ENCODE measurements at regions not wholly inside any gene's neighbourhood (a gene's known extent, or its start where the extent isn't known, plus 50 kb on each side); places are given as distances from the start of the nearest gene placed in this dataset.

DNA sequence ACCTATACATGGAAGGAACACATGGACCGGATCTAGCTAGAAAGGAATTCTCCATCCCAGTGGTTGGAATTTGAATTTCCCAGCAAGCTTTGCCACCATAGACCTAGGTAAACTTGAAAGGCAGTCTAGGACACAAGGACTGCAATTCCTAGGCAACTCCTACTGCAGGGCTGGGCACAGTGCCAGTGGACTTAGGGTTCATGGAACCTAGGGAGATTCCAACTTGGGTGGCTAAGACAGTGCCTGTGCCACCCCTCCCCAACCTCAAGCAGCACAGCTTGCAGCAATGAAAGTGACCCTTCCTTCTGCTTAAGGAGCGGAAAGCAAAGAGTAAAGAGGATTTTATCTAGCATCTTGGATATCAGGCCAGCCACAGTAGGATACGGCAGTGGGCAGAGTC, 663.3 kb downstream of the ELAVL2 start:
- no peak for DNase-seq (ENCODE audit: low spot score)
- no peaks in the 10 kb centered on the region for H3K9me3 ChIP-seq
- no peaks in the 10 kb centered on the region for H3K36me3 ChIP-seq
- no peak for TF ChIP-seq CTCF (IDR thresholded peaks at IDR 0.05)
- no peak overlapping the region for H3K4me3 ChIP-seq
- no peaks in the 10 kb centered on the region for H3K4me1 ChIP-seq (ENCODE audit: control insufficient read depth in 1 of 2, low read depth in 2 of 2)
- H3K27me3 ChIP-seq (replicated peaks; ENCODE audit: insufficient read depth): no peaks in the 10 kb centered on the region
- H3K27ac ChIP-seq: no peak overlapping the region
- ATAC-seq (ENCODE audit: insufficient number of reproducible peaks, low FRiP score, low read depth): no peak

GRCh38 chr9:23171479-23171878, 654.6 kb downstream of the ELAVL2 start:
- H3K4me3 ChIP-seq: no peak overlapping the region
- no peak for TF ChIP-seq CTCF (IDR thresholded peaks at IDR 0.05)
- no peak overlapping the region for H3K27ac ChIP-seq
- H3K27me3 ChIP-seq (replicated peaks; ENCODE audit: insufficient read depth): no peaks in the 10 kb centered on the region
- no peaks in the 10 kb centered on the region for H3K4me1 ChIP-seq (ENCODE audit: control insufficient read depth in 1 of 2, low read depth in 2 of 2)
- no peaks in the 10 kb centered on the region for H3K9me3 ChIP-seq
- no peaks in the 10 kb centered on the region for H3K36me3 ChIP-seq
- ATAC-seq (ENCODE audit: insufficient number of reproducible peaks, low FRiP score, low read depth) (no peak), DNase-seq (ENCODE audit: low spot score) (no peak)

- no peak overlapping the region for H3K4me3 ChIP-seq
- DNase-seq (ENCODE audit: low spot score): no peak
- no peaks in the 10 kb centered on the region for H3K36me3 ChIP-seq
- no peak for ATAC-seq (ENCODE audit: insufficient number of reproducible peaks, low FRiP score, low read depth)
- H3K9me3 ChIP-seq: no peaks in the 10 kb centered on the region
- H3K4me1 ChIP-seq (ENCODE audit: control insufficient read depth in 1 of 2, low read depth in 2 of 2): no peaks in the 10 kb centered on the region
- H3K27ac ChIP-seq: no peak overlapping the region
- no peak for TF ChIP-seq CTCF (IDR thresholded peaks at IDR 0.05)
- H3K27me3 ChIP-seq (replicated peaks; ENCODE audit: insufficient read depth): no peaks in the 10 kb centered on the region
These were observed 653.8 kb downstream of the ELAVL2 start for GRCh38 chr9:23172206-23172605.

- Histone ChIP-seq H3K9me3 (no peaks in the 10 kb centered on the region), H3K36me3 (no peaks in the 10 kb centered on the region), H3K4me1 (ENCODE audit: control insufficient read depth in 1 of 2, low read depth in 2 of 2) (no peaks in the 10 kb centered on the region), H3K27me3 (replicated peaks; ENCODE audit: insufficient read depth) (no peaks in the 10 kb centered on the region), H3K4me3 (no peak overlapping the region), H3K27ac (no peak overlapping the region)
- ATAC-seq (ENCODE audit: insufficient number of reproducible peaks, low FRiP score, low read depth) (no peak), DNase-seq (ENCODE audit: low spot score) (no peak)
- no peak for TF ChIP-seq CTCF (IDR thresholded peaks at IDR 0.05)
These were observed 652.9 kb downstream of the ELAVL2 start for GRCh38 chr9:23172979-23173637.

GRCh38 chr9:23194281-23194680, 631.8 kb downstream of the ELAVL2 start:
- TF ChIP-seq CTCF (IDR thresholded peaks at IDR 0.05): no peak
- Histone ChIP-seq H3K4me1 (ENCODE audit: control insufficient read depth in 1 of 2, low read depth in 2 of 2) (no peaks in the 10 kb centered on the region), H3K27ac (no peak overlapping the region), H3K9me3 (no peaks in the 10 kb centered on the region), H3K27me3 (replicated peaks; ENCODE audit: insufficient read depth) (no peaks in the 10 kb centered on the region), H3K36me3 (no peaks in the 10 kb centered on the region), H3K4me3 (no peak overlapping the region)
- ATAC-seq (ENCODE audit: insufficient number of reproducible peaks, low FRiP score, low read depth) (no peak), DNase-seq (ENCODE audit: low spot score) (no peak)

Measured in thoracic aorta (tissue), 2 donors.